NCI-H2081 (cell line): ENCODE measurements at regions not wholly inside any gene's neighbourhood (a gene's known extent, or its start where the extent isn't known, plus 50 kb on each side); places are given as distances from the start of the nearest gene placed in this dataset.
A peak's percentile ranks its signal among the peaks of the same experiment; 100 is the strongest.

Experiments used
- DNase-seq, 2 experiments: peaks; one replicate each; lab custom pipeline; 2025; lab: John Stamatoyannopoulos, UW

- DNase-seq, result no peak
These were observed 125.1 kb upstream of the MAGI3 start for GRCh38 chr1:113265196-113265595.

- DNase-seq, result no peak
These were observed 123.5 kb upstream of the MAGI3 start for GRCh38 chr1:113266788-113267187.

GRCh38 chr1:113269168-113269963 is 120.9 kb upstream of the MAGI3 start:
- DNase-seq, result peak in 1 of 2 experiments; percentile 15

GRCh38 chr1:113271039-113271438 is 119.3 kb upstream of the MAGI3 start:
- DNase-seq, result no peak

GRCh38 chr1:113275083-113275482 is 115.2 kb upstream of the MAGI3 start:
- no peak for DNase-seq

GRCh38 chr1:113275691-113276090 is 114.6 kb upstream of the MAGI3 start:
- no peak for DNase-seq

- DNase-seq, result no peak
These were observed 113.8 kb upstream of the MAGI3 start for GRCh38 chr1:113276507-113276906.

- no peak for DNase-seq
These were observed 111.9 kb upstream of the MAGI3 start for GRCh38 chr1:113278371-113278770.

- DNase-seq, result no peak
These were observed 111.5 kb upstream of the MAGI3 start for GRCh38 chr1:113278777-113279176.

GRCh38 chr1:113279776-113280391 is 110.4 kb upstream of the MAGI3 start:
- no peak for DNase-seq

GRCh38 chr1:113280581-113280980 is 109.7 kb upstream of the MAGI3 start:
- DNase-seq, result no peak

- no peak for DNase-seq
These were observed 108.8 kb upstream of the MAGI3 start for GRCh38 chr1:113281550-113281949.

- no peak for DNase-seq
These were observed 108.1 kb upstream of the MAGI3 start for GRCh38 chr1:113282008-113282892.

GRCh38 chr1:113282893-113283285 is 107.4 kb upstream of the MAGI3 start:
- no peak for DNase-seq

GRCh38 chr1:113283914-113284313 is 106.4 kb upstream of the MAGI3 start:
- no peak for DNase-seq

- no peak for DNase-seq
These were observed 104.2 kb upstream of the MAGI3 start for GRCh38 chr1:113286156-113286555.

GRCh38 chr1:113291777-113292602 is 98.3 kb upstream of the MAGI3 start:
- no peak for DNase-seq

- DNase-seq, result no peak
These were observed 97.6 kb upstream of the MAGI3 start for GRCh38 chr1:113292603-113293255.

- DNase-seq, result no peak
These were observed 97.1 kb upstream of the MAGI3 start for GRCh38 chr1:113293256-113293626.

GRCh38 chr1:113297749-113298148 is 92.6 kb upstream of the MAGI3 start:
- no peak for DNase-seq

- DNase-seq, result no peak
These were observed 91.4 kb upstream of the MAGI3 start for GRCh38 chr1:113298941-113299340.
